MM.1S (cell line): ENCODE measurements at regions not wholly inside any gene's neighbourhood (a gene's known extent, or its start where the extent isn't known, plus 50 kb on each side); places are given as distances from the start of the nearest gene placed in this dataset.

Experiments used
- CTCF ChIP-seq: fragments of 300-600 bp; sonication (generic); IDR thresholded peaks from 2 replicates; pipeline ENCODE4 v1.5.1; 2016; ENCODE audit warnings: antibody characterized with exemption, low read length, mixed read lengths
- EZH2 ChIP-seq: fragments of 300-600 bp; sonication (generic); optimal IDR thresholded peaks from 2 replicates; pipeline ENCODE3; 2017; ENCODE audit warnings: low read depth, mild to moderate bottlenecking, antibody characterized with exemption, low read length, mixed read lengths
- EZH2phosphoT487 ChIP-seq: fragments of 300-600 bp; sonication (generic); IDR thresholded peaks from 2 replicates; pipeline ENCODE4 v1.6.1; 2018; ENCODE audit warnings: antibody characterized with exemption, low read length

DNA sequence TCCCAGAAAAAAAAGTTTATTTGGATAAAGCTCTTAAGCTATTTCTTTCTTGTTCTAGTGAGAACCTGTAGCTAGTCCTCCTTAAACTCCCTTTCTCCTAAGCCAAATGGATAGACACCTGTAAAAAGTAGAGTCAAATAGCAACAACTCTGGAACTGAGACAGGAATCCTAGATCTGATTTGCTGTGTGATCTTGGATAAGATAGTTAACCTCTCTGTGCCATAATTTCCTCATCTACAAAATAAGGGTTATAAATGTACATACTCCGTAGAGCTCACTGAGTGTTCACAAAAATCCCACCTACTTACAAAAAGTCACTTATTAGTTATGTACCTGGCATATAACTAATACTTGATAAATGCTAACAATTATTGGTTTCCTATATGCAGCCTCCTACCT is 270.3 kb downstream of the ABCC12 start:
- no peak for TF ChIP-seq CTCF
- no peak for TF ChIP-seq EZH2phosphoT487
- TF ChIP-seq EZH2: no peak
